Endothelial cell of umbilical vein (primary cell): ENCODE measurements at regions not wholly inside any gene's neighbourhood (a gene's known extent, or its start where the extent isn't known, plus 50 kb on each side); places are given as distances from the start of the nearest gene placed in this dataset.

Source experiments
- BruUV-seq: library from RNA; stranded (reverse); fragments of 400-500 nt; replicated peaks from 2 replicates; lab custom pipeline; 2021; lab: Mats Ljungman, UMichigan
- CTCF ChIA-PET: fragments of 300-600, 350-600 bp; sonication (Branson Sonifier 250); formaldehyde crosslinking; loops from one replicate; lab custom pipeline; 2021; ENCODE audit warnings: antibody characterized with exemption, inconsistent platforms; lab: Charles Lee
- POLR2A ChIA-PET: fragments of 300-600, 350-600 bp; sonication (Branson Sonifier 250); formaldehyde crosslinking; loops from one replicate; lab custom pipeline; 2021; ENCODE audit warnings: antibody characterized with exemption, inconsistent platforms; lab: Charles Lee
- DNase-seq: peaks from one replicate; pipeline ENCODE4 v3.0.0-alpha.2; 2011; ENCODE audit warnings: low read depth, low spot score
- FAIRE-seq: peaks from 2 replicates; lab custom pipeline; 2011; peaks lifted over from hg19 to GRCh38; lab: Jason Lieb, UNC
- H2AFZ ChIP-seq: 2 replicates; pipeline ENCODE4 v1.6.0; 2012; ENCODE audit warnings: low read depth, low read length, control low read depth, inconsistent platforms
- H3K27ac ChIP-seq: 2 replicates; pipeline ENCODE4 v1.5.1; 2011; ENCODE audit warnings: low read depth, mild to moderate bottlenecking, control low read depth, low read length, moderate library complexity; ENCODE audit not compliant: insufficient read depth
- H3K27me3 ChIP-seq, 2 experiments: 2 replicates each; pipeline versions ENCODE4 v1.6.0 to v1.6.1; 2011; ENCODE audit warnings: low read length in 2 of 2, mixed read lengths in 1 of 2; ENCODE audit not compliant: control insufficient read depth in 2 of 2, insufficient read depth in 2 of 2
- H3K36me3 ChIP-seq, 2 experiments: 2 replicates in 1 of 2; 3 replicates in 1 of 2; pipeline ENCODE4 v1.5.1; 2011; ENCODE audit warnings: low read length in 2 of 2, mild to moderate bottlenecking in 1 of 2, moderate library complexity in 1 of 2; ENCODE audit not compliant: control insufficient read depth in 2 of 2, insufficient read depth in 2 of 2; ENCODE audit errors: extremely low read depth in 1 of 2
- H3K4me1 ChIP-seq: 3 replicates; pipeline ENCODE4 v1.5.1; 2011; ENCODE audit warnings: mild to moderate bottlenecking, low read length; ENCODE audit not compliant: control insufficient read depth, insufficient read depth; ENCODE audit errors: extremely low read depth
- H3K4me2 ChIP-seq: 2 replicates; pipeline ENCODE4 v1.6.1; 2011; ENCODE audit warnings: low read length, control low read depth, mixed read lengths; ENCODE audit not compliant: insufficient read depth
- H3K4me3 ChIP-seq, 3 experiments: fragments of 200-600 bp in 1 of 3; sonication (generic), shearing (Covaris generic) in 1 of 3; replicated peaks in 1 of 3; 2 replicates each; pipeline ENCODE4 v1.5.1; 2011 to 2016; ENCODE audit warnings: control low read depth in 3 of 3, low read length in 3 of 3, mild to moderate bottlenecking in 2 of 3, inconsistent platforms in 1 of 3, low read depth in 1 of 3, moderate library complexity in 1 of 3; ENCODE audit not compliant: insufficient read depth in 1 of 3
- H3K79me2 ChIP-seq: 2 replicates; pipeline ENCODE4 v1.6.0; 2012; ENCODE audit warnings: low read length, inconsistent platforms; ENCODE audit not compliant: control insufficient read depth, insufficient read depth
- H3K9ac ChIP-seq: replicated peaks from 2 replicates; pipeline ENCODE3; 2011; ENCODE audit warnings: low read length, control low read depth; ENCODE audit not compliant: insufficient read depth; ENCODE audit errors: extremely low read depth
- H3K9me1 ChIP-seq: replicated peaks from 3 replicates; pipeline ENCODE4 v1.6.0; 2011; ENCODE audit warnings: mild to moderate bottlenecking, low read length; ENCODE audit not compliant: control insufficient read depth, insufficient read depth; ENCODE audit errors: extremely low read depth
- H3K9me3 ChIP-seq: replicated peaks from 2 replicates; pipeline ENCODE4 v1.5.1; 2012; ENCODE audit warnings: low read length, inconsistent platforms; ENCODE audit not compliant: control insufficient read depth, insufficient read depth
- H4K20me1 ChIP-seq: replicated peaks from 2 replicates; pipeline ENCODE3; 2011; ENCODE audit warnings: mild to moderate bottlenecking, low read length; ENCODE audit not compliant: control insufficient read depth, insufficient read depth; ENCODE audit errors: extremely low read depth
- EZH2 ChIP-seq: IDR thresholded peaks from 2 replicates; pipeline ENCODE4 v1.6.1; 2012; ENCODE audit warnings: borderline replicate concordance, low read depth, mild to moderate bottlenecking, moderate library complexity, low read length, inconsistent platforms; ENCODE audit not compliant: severe bottlenecking
- FOS ChIP-seq: IDR thresholded peaks from 2 replicates; pipeline ENCODE4 v1.6.1; 2011; ENCODE audit warnings: mild to moderate bottlenecking, low read length, moderate library complexity, borderline replicate concordance; ENCODE audit not compliant: insufficient read depth
- GATA2 ChIP-seq: IDR thresholded peaks from 2 replicates; pipeline ENCODE4 v1.7.0; 2011; ENCODE audit warnings: low read depth, mild to moderate bottlenecking, moderate library complexity, mixed read lengths, low read length; ENCODE audit not compliant: insufficient read length, insufficient read depth
- JUN ChIP-seq: IDR thresholded peaks from 2 replicates; pipeline ENCODE4 v1.6.1; 2011; ENCODE audit warnings: borderline replicate concordance, low read depth; ENCODE audit not compliant: insufficient read length, insufficient read depth
- MAX ChIP-seq: IDR thresholded peaks from 2 replicates; pipeline ENCODE4 v1.6.1; 2011; ENCODE audit not compliant: insufficient read depth, insufficient read length
- MYC ChIP-seq: IDR thresholded peaks from one replicate; pipeline ENCODE4 v1.6.1; 2011; ENCODE audit warnings: mild to moderate bottlenecking, low read depth, low read length
- POLR2A ChIP-seq: IDR thresholded peaks from 2 replicates; pipeline ENCODE4 v1.6.1; 2012; ENCODE audit warnings: low read depth, mild to moderate bottlenecking, control low read depth, low read length
- POLR2AphosphoS5 ChIP-seq: IDR thresholded peaks from 2 replicates; pipeline ENCODE4 v1.6.1; 2012; ENCODE audit warnings: low read depth, mild to moderate bottlenecking, control low read depth, low read length, moderate library complexity; ENCODE audit not compliant: insufficient read depth
- dilution Hi-C: fragments of 300-500 bp; cut with MboI; formaldehyde crosslinking; loops from one replicate; pipeline ENCODE4 v1.15.0; 2019; ENCODE audit warnings: low sequenced_read_pairs; ENCODE audit not compliant: extremely low pct_ligation_motif_present
- intact Hi-C: fragments of 100-400 bp; cut with micrococcal nuclease; formaldehyde crosslinking; loops from one replicate; pipeline ENCODE4 v1.10.0; 2022
- TF ChIP-seq, protein P1 (sequence below), 2 donors: IDR thresholded peaks; 1 replicate in 1 of 2; 2 replicates in 1 of 2; pipeline ENCODE4 v1.5.1; 2011; ENCODE audit warnings: low read length in 2 of 2, mild to moderate bottlenecking in 2 of 2, moderate library complexity in 2 of 2, control low read depth in 1 of 2, inconsistent platforms in 1 of 2, low read depth in 1 of 2; ENCODE audit not compliant: insufficient read depth in 1 of 2; ENCODE audit errors: extremely low read depth in 1 of 2

DNA sequence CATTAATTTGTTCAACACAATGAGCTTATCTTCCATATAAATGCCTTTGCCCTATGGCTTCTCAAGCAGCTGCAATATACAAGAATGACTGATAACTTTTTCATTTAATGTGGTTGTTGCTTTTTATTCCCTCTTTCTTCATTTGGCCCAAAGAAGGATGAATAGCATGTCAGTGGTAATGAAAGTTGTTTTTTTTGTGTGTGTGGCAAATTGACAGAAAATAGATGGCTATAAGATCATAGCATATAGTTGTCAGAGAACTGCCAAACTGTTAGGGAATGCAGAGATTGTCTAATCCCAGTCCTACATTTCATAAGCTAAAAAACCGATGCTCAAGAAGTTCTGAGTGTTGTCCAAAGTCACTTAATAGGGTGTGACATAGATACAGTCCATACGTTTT, 244.3 kb downstream of the ACTR3 start:
- DNase-seq = no peak
- Histone ChIP-seq H3K36me3 (no peaks in the 10 kb centered on the region), H4K20me1 (no peaks in the 10 kb centered on the region), H3K9me1 (no peaks in the 10 kb centered on the region), H3K4me3 (no peak overlapping the region), H3K4me1 (no peaks in the 10 kb centered on the region), H3K9me3 (peaks cover 2% of the 10 kb centered on the region), H3K27ac (no peak overlapping the region), H3K4me2 (no peak overlapping the region), H2AFZ (no peak overlapping the region), H3K9ac (no peak overlapping the region), H3K79me2 (no peaks in the 10 kb centered on the region), H3K27me3 (no peaks in the 10 kb centered on the region)
- intact Hi-C loops (no loop called here), dilution Hi-C loops (no loop called here)
- no peak for FAIRE-seq
- ChIA-PET POLR2A (no interaction called here), CTCF (no interaction called here)
- BruUV-seq = no TSS peak
- TF ChIP-seq POLR2AphosphoS5 (no peak), JUN (no peak), EZH2 (no peak), GATA2 (no peak), MYC (no peak), MAX (no peak), FOS (no peak), POLR2A (no peak)
- TF ChIP-seq, protein P1, sequence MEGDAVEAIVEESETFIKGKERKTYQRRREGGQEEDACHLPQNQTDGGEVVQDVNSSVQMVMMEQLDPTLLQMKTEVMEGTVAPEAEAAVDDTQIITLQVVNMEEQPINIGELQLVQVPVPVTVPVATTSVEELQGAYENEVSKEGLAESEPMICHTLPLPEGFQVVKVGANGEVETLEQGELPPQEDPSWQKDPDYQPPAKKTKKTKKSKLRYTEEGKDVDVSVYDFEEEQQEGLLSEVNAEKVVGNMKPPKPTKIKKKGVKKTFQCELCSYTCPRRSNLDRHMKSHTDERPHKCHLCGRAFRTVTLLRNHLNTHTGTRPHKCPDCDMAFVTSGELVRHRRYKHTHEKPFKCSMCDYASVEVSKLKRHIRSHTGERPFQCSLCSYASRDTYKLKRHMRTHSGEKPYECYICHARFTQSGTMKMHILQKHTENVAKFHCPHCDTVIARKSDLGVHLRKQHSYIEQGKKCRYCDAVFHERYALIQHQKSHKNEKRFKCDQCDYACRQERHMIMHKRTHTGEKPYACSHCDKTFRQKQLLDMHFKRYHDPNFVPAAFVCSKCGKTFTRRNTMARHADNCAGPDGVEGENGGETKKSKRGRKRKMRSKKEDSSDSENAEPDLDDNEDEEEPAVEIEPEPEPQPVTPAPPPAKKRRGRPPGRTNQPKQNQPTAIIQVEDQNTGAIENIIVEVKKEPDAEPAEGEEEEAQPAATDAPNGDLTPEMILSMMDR (IDR thresholded peaks at IDR 0.05; ENCODE audit: extremely low read depth in 1 of 2, insufficient read depth in 1 of 2, low read depth in 1 of 2, low read length in 2 of 2) = no peak
